Activated T-helper 2 cell treated with anti-CD3 and anti-CD28 coated beads, Interferon-gamma antibody, Interleukin-2, Interleukin-4, amounts not matched to agents 10 μg/mL and 5 μg/mL and 100 μg/mL, durations not matched to agents 14 hours and 24 hours and 36 hours (primary cell): ENCODE measurements at regions not wholly inside any gene's neighbourhood (a gene's known extent, or its start where the extent isn't known, plus 50 kb on each side); places are given as distances from the start of the nearest gene placed in this dataset.

Source experiments
- DNase-seq: peaks from one replicate; pipeline ENCODE4 v3.0.0; 2021; ENCODE audit warnings: low spot score
- H3K27ac Mint-ChIP-seq: one replicate; pipeline ENCODE4 v1.8.0; 2021; ENCODE audit warnings: mixed read lengths
- H3K27me3 Mint-ChIP-seq: one replicate; pipeline ENCODE4 v1.8.0; 2021; ENCODE audit warnings: low read depth, mixed read lengths
- H3K36me3 Mint-ChIP-seq: one replicate; pipeline ENCODE4 v1.8.0; 2021; ENCODE audit warnings: low read depth, mixed read lengths
- H3K4me1 Mint-ChIP-seq: one replicate; pipeline ENCODE4 v1.8.0; 2021; ENCODE audit warnings: low read depth, mixed read lengths
- H3K4me3 Mint-ChIP-seq: one replicate; pipeline ENCODE4 v1.8.0; 2021; ENCODE audit warnings: low read depth, mild to moderate bottlenecking, moderate library complexity, mixed read lengths
- H3K9me3 Mint-ChIP-seq: one replicate; pipeline ENCODE4 v1.8.0; 2021; ENCODE audit warnings: mixed read lengths
- intact Hi-C: fragments of 100-400 bp; cut with micrococcal nuclease; formaldehyde crosslinking; loops from one replicate; pipeline ENCODE4 v1.15.1; 2023

GRCh38 chr2:38163006-38163405 is 87.1 kb upstream of the CYP1B1 start:
- Mint-ChIP-seq H3K9me3 (no peaks in the 10 kb centered on the region), H3K27me3 (peaks cover 30% of the 10 kb centered on the region), H3K27ac (no peak overlapping the region), H3K4me1 (no peaks in the 10 kb centered on the region), H3K4me3 (no peak overlapping the region), H3K36me3 (no peaks in the 10 kb centered on the region)
- no peak for DNase-seq
- intact Hi-C loops, result no loop called here

GRCh38 chr2:38160516-38160915 is 84.6 kb upstream of the CYP1B1 start:
- intact Hi-C loops, result no loop called here
- Mint-ChIP-seq H3K4me1 (no peaks in the 10 kb centered on the region), H3K27ac (no peak overlapping the region), H3K9me3 (no peaks in the 10 kb centered on the region), H3K4me3 (no peak overlapping the region), H3K36me3 (no peaks in the 10 kb centered on the region), H3K27me3 (peaks cover 34% of the 10 kb centered on the region)
- no peak for DNase-seq

GRCh38 chr2:38159597-38159996 is 83.6 kb upstream of the CYP1B1 start:
- no peaks in the 10 kb centered on the region for H3K9me3 Mint-ChIP-seq
- DNase-seq, result no peak
- H3K27me3 Mint-ChIP-seq, result peaks cover 34% of the 10 kb centered on the region
- no peak overlapping the region for H3K27ac Mint-ChIP-seq
- H3K4me3 Mint-ChIP-seq, result no peak overlapping the region
- intact Hi-C loops, result no loop called here
- H3K4me1 Mint-ChIP-seq, result no peaks in the 10 kb centered on the region
- H3K36me3 Mint-ChIP-seq, result no peaks in the 10 kb centered on the region

- Mint-ChIP-seq H3K4me3 (no peak overlapping the region), H3K27me3 (peaks cover 32% of the 10 kb centered on the region), H3K9me3 (no peaks in the 10 kb centered on the region), H3K4me1 (no peaks in the 10 kb centered on the region), H3K36me3 (no peaks in the 10 kb centered on the region), H3K27ac (no peak overlapping the region)
- intact Hi-C loops, result no loop called here
- DNase-seq, result no peak
These were observed 83.2 kb upstream of the CYP1B1 start for GRCh38 chr2:38159191-38159590.

- intact Hi-C loops, result no loop called here
- Mint-ChIP-seq H3K27ac (no peak overlapping the region), H3K36me3 (no peaks in the 10 kb centered on the region), H3K9me3 (no peaks in the 10 kb centered on the region), H3K4me1 (no peaks in the 10 kb centered on the region), H3K4me3 (no peak overlapping the region), H3K27me3 (peaks cover 36% of the 10 kb centered on the region)
- no peak for DNase-seq
These were observed 82.6 kb upstream of the CYP1B1 start for GRCh38 chr2:38158378-38159118.

- Mint-ChIP-seq H3K27ac (no peak overlapping the region), H3K27me3 (peaks cover 34% of the 10 kb centered on the region)
These were observed 80.5 kb upstream of the CYP1B1 start for GRCh38 chr2:38156436-38156835.

GRCh38 chr2:38155015-38155414 is 79.1 kb upstream of the CYP1B1 start:
- Mint-ChIP-seq H3K36me3 (no peaks in the 10 kb centered on the region), H3K27me3 (peaks cover 26% of the 10 kb centered on the region), H3K27ac (no peak overlapping the region), H3K4me3 (no peak overlapping the region), H3K4me1 (no peaks in the 10 kb centered on the region), H3K9me3 (no peaks in the 10 kb centered on the region)
- intact Hi-C loops, result no loop called here
- no peak for DNase-seq

More at GRCh38 chr2:38156436-38156835, 80.5 kb upstream of the CYP1B1 start:
- no peaks in the 10 kb centered on the region for H3K4me1 Mint-ChIP-seq
- H3K36me3 Mint-ChIP-seq, result no peaks in the 10 kb centered on the region
- H3K4me3 Mint-ChIP-seq, result no peak overlapping the region
- no peak for DNase-seq
- no peaks in the 10 kb centered on the region for H3K9me3 Mint-ChIP-seq
- intact Hi-C loops, result no loop called here

- Mint-ChIP-seq H3K4me3 (no peak overlapping the region), H3K4me1 (no peaks in the 10 kb centered on the region), H3K36me3 (no peaks in the 10 kb centered on the region), H3K27me3 (peaks cover 24% of the 10 kb centered on the region), H3K9me3 (no peaks in the 10 kb centered on the region), H3K27ac (no peak overlapping the region)
- intact Hi-C loops, result no loop called here
- no peak for DNase-seq
These were observed 78.4 kb upstream of the CYP1B1 start for GRCh38 chr2:38154395-38154794.

GRCh38 chr2:38153476-38154135 is 77.7 kb upstream of the CYP1B1 start:
- intact Hi-C loops, result no loop called here
- Mint-ChIP-seq H3K27me3 (peaks cover 21% of the 10 kb centered on the region), H3K4me1 (peaks cover 3% of the 10 kb centered on the region), H3K4me3 (no peak overlapping the region), H3K27ac (no peak overlapping the region), H3K36me3 (no peaks in the 10 kb centered on the region), H3K9me3 (no peaks in the 10 kb centered on the region)
- no peak for DNase-seq

- intact Hi-C loops, result no loop called here
- Mint-ChIP-seq H3K36me3 (no peaks in the 10 kb centered on the region), H3K27me3 (peaks cover 20% of the 10 kb centered on the region)
These were observed 77.0 kb upstream of the CYP1B1 start for GRCh38 chr2:38152913-38153312.

GRCh38 chr2:38152035-38152434 is 76.1 kb upstream of the CYP1B1 start:
- no peaks in the 10 kb centered on the region for H3K36me3 Mint-ChIP-seq

More at GRCh38 chr2:38152913-38153312, 77.0 kb upstream of the CYP1B1 start:
- no peak overlapping the region for H3K27ac Mint-ChIP-seq
- peaks cover 1% of the 10 kb centered on the region for H3K9me3 Mint-ChIP-seq
- peaks cover 3% of the 10 kb centered on the region for H3K4me1 Mint-ChIP-seq
- H3K4me3 Mint-ChIP-seq, result no peak overlapping the region
- DNase-seq, result no peak

GRCh38 chr2:38149531-38149930 is 73.6 kb upstream of the CYP1B1 start:
- H3K9me3 Mint-ChIP-seq, result peaks cover 6% of the 10 kb centered on the region
- H3K27ac Mint-ChIP-seq, result no peak overlapping the region
- H3K4me3 Mint-ChIP-seq, result no peak overlapping the region
- no peak for DNase-seq
- H3K36me3 Mint-ChIP-seq, result no peaks in the 10 kb centered on the region
- peaks cover 10% of the 10 kb centered on the region for H3K27me3 Mint-ChIP-seq
- H3K4me1 Mint-ChIP-seq, result peaks cover 16% of the 10 kb centered on the region
- intact Hi-C loops, result no loop called here

More at GRCh38 chr2:38152035-38152434, 76.1 kb upstream of the CYP1B1 start:
- no peak for DNase-seq
- intact Hi-C loops, result no loop called here
- Mint-ChIP-seq H3K4me1 (peaks cover 9% of the 10 kb centered on the region), H3K9me3 (peaks cover 6% of the 10 kb centered on the region), H3K4me3 (no peak overlapping the region), H3K27ac (no peak overlapping the region), H3K27me3 (peaks cover 20% of the 10 kb centered on the region)

GRCh38 chr2:38148501-38148900 is 72.5 kb upstream of the CYP1B1 start:
- peaks cover 6% of the 10 kb centered on the region for H3K9me3 Mint-ChIP-seq
- H3K27me3 Mint-ChIP-seq, result peaks cover 3% of the 10 kb centered on the region
- no peak for DNase-seq
- no peaks in the 10 kb centered on the region for H3K36me3 Mint-ChIP-seq
- H3K27ac Mint-ChIP-seq, result no peak overlapping the region
- peaks cover 16% of the 10 kb centered on the region for H3K4me1 Mint-ChIP-seq
- H3K4me3 Mint-ChIP-seq, result no peak overlapping the region
- intact Hi-C loops, result no loop called here
